ENCODE measurements at regions not wholly inside any gene's neighbourhood (a gene's known extent, or its start where the extent isn't known, plus 50 kb on each side); places are given as distances from the start of the nearest gene placed in this dataset.

DNA sequence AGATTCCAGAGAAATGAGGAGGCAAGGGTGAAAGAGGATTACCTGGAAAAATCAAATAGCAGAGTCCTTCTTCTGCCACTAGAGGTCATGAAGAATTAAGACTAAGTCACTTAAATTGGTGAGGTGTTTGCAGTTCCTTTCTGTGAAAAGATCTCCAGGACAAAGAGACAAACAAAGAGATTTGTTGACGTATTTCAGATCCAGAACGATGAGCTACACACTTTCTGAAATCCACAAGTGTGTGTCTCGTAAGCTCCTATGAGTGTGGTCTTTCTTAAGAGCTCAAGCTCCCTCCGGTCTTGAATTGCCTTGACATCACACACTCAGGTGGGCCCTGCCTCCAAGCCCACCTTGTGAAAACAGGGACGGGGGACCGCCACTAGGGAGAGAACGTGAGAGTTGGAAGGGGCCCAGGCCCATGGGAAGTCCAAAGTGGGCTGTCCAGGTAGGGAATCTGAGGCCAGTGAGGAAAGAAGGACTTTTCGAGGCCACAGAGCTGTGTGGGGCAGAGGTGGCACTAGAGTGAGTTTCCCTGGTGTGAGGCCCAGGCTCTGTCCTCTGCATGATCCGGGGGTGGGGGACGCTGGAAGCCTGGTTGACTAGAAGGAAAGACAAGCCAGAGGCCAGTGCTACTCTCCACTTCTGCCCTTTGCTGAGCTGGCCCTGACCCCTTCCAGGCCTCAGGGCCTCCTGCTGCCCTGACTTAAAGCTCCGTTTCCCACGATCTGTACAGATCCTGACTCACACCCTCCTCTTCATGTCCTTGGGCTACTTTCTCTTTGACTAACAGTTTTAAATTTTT is 168.1 kb upstream of the NCK2 start (continued):
- TF ChIP-seq, protein P1, sequence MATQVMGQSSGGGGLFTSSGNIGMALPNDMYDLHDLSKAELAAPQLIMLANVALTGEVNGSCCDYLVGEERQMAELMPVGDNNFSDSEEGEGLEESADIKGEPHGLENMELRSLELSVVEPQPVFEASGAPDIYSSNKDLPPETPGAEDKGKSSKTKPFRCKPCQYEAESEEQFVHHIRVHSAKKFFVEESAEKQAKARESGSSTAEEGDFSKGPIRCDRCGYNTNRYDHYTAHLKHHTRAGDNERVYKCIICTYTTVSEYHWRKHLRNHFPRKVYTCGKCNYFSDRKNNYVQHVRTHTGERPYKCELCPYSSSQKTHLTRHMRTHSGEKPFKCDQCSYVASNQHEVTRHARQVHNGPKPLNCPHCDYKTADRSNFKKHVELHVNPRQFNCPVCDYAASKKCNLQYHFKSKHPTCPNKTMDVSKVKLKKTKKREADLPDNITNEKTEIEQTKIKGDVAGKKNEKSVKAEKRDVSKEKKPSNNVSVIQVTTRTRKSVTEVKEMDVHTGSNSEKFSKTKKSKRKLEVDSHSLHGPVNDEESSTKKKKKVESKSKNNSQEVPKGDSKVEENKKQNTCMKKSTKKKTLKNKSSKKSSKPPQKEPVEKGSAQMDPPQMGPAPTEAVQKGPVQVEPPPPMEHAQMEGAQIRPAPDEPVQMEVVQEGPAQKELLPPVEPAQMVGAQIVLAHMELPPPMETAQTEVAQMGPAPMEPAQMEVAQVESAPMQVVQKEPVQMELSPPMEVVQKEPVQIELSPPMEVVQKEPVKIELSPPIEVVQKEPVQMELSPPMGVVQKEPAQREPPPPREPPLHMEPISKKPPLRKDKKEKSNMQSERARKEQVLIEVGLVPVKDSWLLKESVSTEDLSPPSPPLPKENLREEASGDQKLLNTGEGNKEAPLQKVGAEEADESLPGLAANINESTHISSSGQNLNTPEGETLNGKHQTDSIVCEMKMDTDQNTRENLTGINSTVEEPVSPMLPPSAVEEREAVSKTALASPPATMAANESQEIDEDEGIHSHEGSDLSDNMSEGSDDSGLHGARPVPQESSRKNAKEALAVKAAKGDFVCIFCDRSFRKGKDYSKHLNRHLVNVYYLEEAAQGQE (IDR thresholded peaks at IDR 0.05) = no peak
- TF ChIP-seq TAF1 (conservative IDR thresholded peaks at IDR 0.05) (no peak), CTCF (IDR thresholded peaks at IDR 0.05; ENCODE audit: low read depth, low read length, missing input control) (peak; percentile 64), GABPA (IDR thresholded peaks at IDR 0.05 in 1 of 2, conservative IDR thresholded peaks at IDR 0.05 in 1 of 2) (no peak)

DNA sequence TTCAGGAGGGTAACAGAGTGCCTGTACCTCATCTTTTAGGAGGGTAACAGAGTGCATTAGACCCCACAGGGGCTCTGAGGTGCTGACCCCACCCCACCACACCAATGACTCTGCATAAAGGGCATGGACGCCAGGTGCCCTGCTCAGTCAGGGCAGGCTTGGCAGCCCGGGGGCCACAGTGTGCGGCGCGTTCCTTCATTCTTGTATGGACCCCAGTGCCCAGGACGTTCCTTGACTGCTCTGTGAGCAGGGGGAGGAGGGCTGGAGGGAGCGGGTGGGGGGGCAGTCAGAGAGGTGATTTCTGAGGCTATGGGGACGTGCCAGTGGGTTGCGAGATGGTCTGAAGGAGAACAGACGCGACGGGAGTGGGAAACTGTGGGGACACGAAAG is 168.7 kb upstream of the NCK2 start:
- TF ChIP-seq EGR1 (IDR thresholded peaks at IDR 0.05; ENCODE audit: low read depth in 2 of 2) = no peak
- no peak for TF ChIP-seq JUND (IDR thresholded peaks at IDR 0.05)
- no peak for TF ChIP-seq YY1 (IDR thresholded peaks at IDR 0.05)
- TF ChIP-seq HNF4A (conservative IDR thresholded peaks at IDR 0.05) = no peak
- no peak for TF ChIP-seq RXRA (IDR thresholded peaks at IDR 0.05)
- no peak for TF ChIP-seq RAD21 (IDR thresholded peaks at IDR 0.05)
- no peak for TF ChIP-seq GABPA (IDR thresholded peaks at IDR 0.05 in 1 of 2, conservative IDR thresholded peaks at IDR 0.05 in 1 of 2)
- TF ChIP-seq HNF4G (IDR thresholded peaks at IDR 0.05) = no peak
- H3K9me3 ChIP-seq (ENCODE audit: control insufficient read depth in 4 of 4, low read length in 3 of 4) = no peaks in the 10 kb centered on the region
- H3K4me1 ChIP-seq (ENCODE audit: control insufficient read depth in 4 of 4, insufficient read depth in 4 of 4, low read length in 3 of 4) = peaks cover 0 to 7% (median 0%) of the 10 kb centered on the region in 4 donors
- H3K36me3 ChIP-seq (ENCODE audit: control insufficient read depth in 4 of 4, insufficient read depth in 3 of 4, low read depth in 1 of 4, low read length in 3 of 4) = no peaks in the 10 kb centered on the region
- DNase-seq (ENCODE audit: low spot score) = no peak
- H3K9ac ChIP-seq (ENCODE audit: low read depth in 1 of 2, low read length in 2 of 2) = no peak overlapping the region
- H3K27me3 ChIP-seq (ENCODE audit: control insufficient read depth in 4 of 4, insufficient read depth in 4 of 4, low read length in 3 of 4) = peaks cover 0 to 28% (median 0%) of the 10 kb centered on the region in 4 donors
- no peak overlapping the region for H3K27ac ChIP-seq (ENCODE audit: low read depth in 1 of 2, low read length in 2 of 2)
- WGBS = 44% methylated on average over 13 of the region's 13 CpGs
- no peak overlapping the region for H3K4me3 ChIP-seq (ENCODE audit: low read depth in 1 of 3, low read length in 3 of 3)

DNA sequence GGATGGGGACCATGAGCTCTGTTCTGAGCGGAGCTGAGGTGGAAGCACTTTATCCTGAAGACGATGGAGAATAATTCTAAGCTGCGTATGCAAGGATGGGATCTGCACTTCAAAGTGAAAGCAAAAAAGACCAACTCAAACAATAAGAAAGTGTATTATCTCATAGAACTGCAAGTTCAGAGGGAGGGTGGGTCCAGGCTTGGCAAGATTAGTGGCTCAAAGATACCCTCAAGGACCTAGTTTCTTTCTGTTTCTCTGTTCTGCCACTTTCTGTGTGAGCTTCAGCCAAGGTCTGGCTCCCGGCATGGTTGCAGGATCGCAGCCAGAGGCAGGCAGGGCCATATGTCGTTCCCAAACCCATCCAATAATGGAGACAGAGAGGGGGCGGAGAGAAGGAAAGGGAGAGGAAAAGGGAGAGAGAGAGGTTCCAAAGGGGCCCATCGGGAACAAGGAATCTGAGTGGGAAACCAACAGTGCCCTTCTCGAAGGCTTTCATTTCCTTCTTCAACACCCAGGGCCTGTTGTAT is 169.2 kb upstream of the NCK2 start:
- no peaks in the 10 kb centered on the region for H3K36me3 ChIP-seq (ENCODE audit: control insufficient read depth in 4 of 4, insufficient read depth in 3 of 4, low read depth in 1 of 4, low read length in 3 of 4)
- H3K4me1 ChIP-seq (ENCODE audit: control insufficient read depth in 4 of 4, insufficient read depth in 4 of 4, low read length in 3 of 4) = peaks cover 0 to 7% (median 0%) of the 10 kb centered on the region in 4 donors
- no peak overlapping the region for H3K9ac ChIP-seq (ENCODE audit: low read depth in 1 of 2, low read length in 2 of 2)
- no peak overlapping the region for H3K27ac ChIP-seq (ENCODE audit: low read depth in 1 of 2, low read length in 2 of 2)
- H3K4me3 ChIP-seq (ENCODE audit: low read depth in 1 of 3, low read length in 3 of 3) = no peak overlapping the region
- H3K27me3 ChIP-seq (ENCODE audit: control insufficient read depth in 4 of 4, insufficient read depth in 4 of 4, low read length in 3 of 4) = peaks cover 0 to 25% (median 0%) of the 10 kb centered on the region in 4 donors
- TF ChIP-seq EGR1 (IDR thresholded peaks at IDR 0.05; ENCODE audit: low read depth in 2 of 2) = no peak
- TF ChIP-seq, protein P1 (IDR thresholded peaks at IDR 0.05) = no peak
- no peak for TF ChIP-seq JUND (IDR thresholded peaks at IDR 0.05)
- TF ChIP-seq YY1 (IDR thresholded peaks at IDR 0.05) = no peak
- 66% methylated on average over 9 of the region's 9 CpGs for WGBS
- DNase-seq (ENCODE audit: low spot score) = no peak
- H3K9me3 ChIP-seq (ENCODE audit: control insufficient read depth in 4 of 4, low read length in 3 of 4) = no peaks in the 10 kb centered on the region

All from liver (tissue), 8 donors.